Esophagus muscularis mucosa (tissue), 4 donors: ENCODE measurements at regions not wholly inside any gene's neighbourhood (a gene's known extent, or its start where the extent isn't known, plus 50 kb on each side); places are given as distances from the start of the nearest gene placed in this dataset.

Experiments used
- DNase-seq: peaks from one replicate; pipeline ENCODE4 v3.0.0-alpha.2; 2017; ENCODE audit errors: extremely low spot score
- H3K27ac ChIP-seq, 4 donors: fragments of 200-600 bp; sonication (generic); replicated peaks in 1 of 4; 1 replicate in 3 of 4; 2 replicates in 1 of 4; pipeline ENCODE4 v1.5.1; 2016 to 2019; ENCODE audit warnings: mild to moderate bottlenecking in 1 of 4
- H3K27me3 ChIP-seq, 4 donors: fragments of 200-600 bp; sonication (generic); one replicate each; pipeline versions ENCODE4 v1.5.1 to v1.6.0; 2016 to 2019
- H3K36me3 ChIP-seq, 4 donors: fragments of 200-600 bp; sonication (generic); one replicate each; pipeline ENCODE4 v1.5.1; 2016 to 2019
- H3K4me1 ChIP-seq, 4 donors: fragments of 200-600 bp; sonication (generic); one replicate each; pipeline ENCODE4 v1.5.1; 2016 to 2019
- H3K4me3 ChIP-seq, 4 donors: fragments of 200-600 bp; sonication (generic); 1 replicate in 2 of 4; 2 replicates in 2 of 4; pipeline ENCODE4 v1.5.1; 2016 to 2019; ENCODE audit warnings: mild to moderate bottlenecking in 4 of 4, moderate library complexity in 1 of 4
- H3K9me3 ChIP-seq, 4 donors: fragments of 200-600 bp; sonication (generic); 1 replicate in 3 of 4; 2 replicates in 1 of 4; pipeline ENCODE4 v1.5.1; 2016 to 2019
- EP300 ChIP-seq: sonication (generic); formaldehyde crosslinking; IDR thresholded peaks from one replicate; pipeline ENCODE4 v1.6.1; 2017; ENCODE audit warnings: antibody characterized with exemption
- POLR2A ChIP-seq: fragments of 450-650 bp; IDR thresholded peaks from one replicate; pipeline ENCODE4 v1.6.1; 2017; ENCODE audit warnings: antibody characterized with exemption, moderate library complexity, mild to moderate bottlenecking, low read depth
- POLR2AphosphoS5 ChIP-seq, 2 donors: sonication (generic); formaldehyde crosslinking; IDR thresholded peaks; one replicate each; pipeline ENCODE4 v1.6.1; 2017; ENCODE audit warnings: antibody characterized with exemption in 2 of 2
- WGBS: methylation state at CpG from one replicate; pipeline ENCODE4 v1.1.5; 2018; 5-methylcytosine and 5-hydroxymethylcytosine counted together
- intact Hi-C: fragments of 100-400 bp; cut with DNase I; formaldehyde crosslinking; loops from one replicate; pipeline ENCODE4 v1.15.1; 2023
- TF ChIP-seq, protein P1 (sequence below), 3 experiments: fragments of 200-600 bp in 2 of 3; fragments of 450-650 bp in 1 of 3; sonication (generic) in 2 of 3; IDR thresholded peaks; one replicate each; pipeline ENCODE4 v1.5.1; 2017 to 2019; ENCODE audit warnings: antibody characterized with exemption in 3 of 3, mild to moderate bottlenecking in 2 of 3, moderate library complexity in 1 of 3

DNA sequence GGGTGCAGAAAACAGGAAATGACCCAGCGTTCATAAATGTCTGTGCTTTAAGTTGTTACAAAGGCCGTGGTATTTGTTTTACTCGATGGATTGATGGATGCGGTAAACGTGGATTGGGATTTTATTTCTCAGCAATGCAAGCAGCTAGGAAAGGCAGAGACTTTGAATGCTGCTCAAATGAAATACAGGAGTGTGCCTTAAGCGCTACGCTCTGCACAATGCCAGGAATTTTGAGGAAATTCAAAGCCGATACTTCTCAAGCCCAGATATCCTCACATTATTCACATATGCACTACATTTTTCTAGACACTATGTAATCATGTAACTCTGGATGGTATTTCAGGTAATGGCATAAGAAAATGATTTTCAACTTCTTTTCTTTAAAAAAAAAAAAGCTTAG lies 514.3 kb upstream of the ADARB2 start:
- TF ChIP-seq EP300 (no peak), POLR2AphosphoS5 (IDR thresholded peaks at IDR 0.05) (no peak), POLR2A (no peak)
- TF ChIP-seq, protein P1, sequence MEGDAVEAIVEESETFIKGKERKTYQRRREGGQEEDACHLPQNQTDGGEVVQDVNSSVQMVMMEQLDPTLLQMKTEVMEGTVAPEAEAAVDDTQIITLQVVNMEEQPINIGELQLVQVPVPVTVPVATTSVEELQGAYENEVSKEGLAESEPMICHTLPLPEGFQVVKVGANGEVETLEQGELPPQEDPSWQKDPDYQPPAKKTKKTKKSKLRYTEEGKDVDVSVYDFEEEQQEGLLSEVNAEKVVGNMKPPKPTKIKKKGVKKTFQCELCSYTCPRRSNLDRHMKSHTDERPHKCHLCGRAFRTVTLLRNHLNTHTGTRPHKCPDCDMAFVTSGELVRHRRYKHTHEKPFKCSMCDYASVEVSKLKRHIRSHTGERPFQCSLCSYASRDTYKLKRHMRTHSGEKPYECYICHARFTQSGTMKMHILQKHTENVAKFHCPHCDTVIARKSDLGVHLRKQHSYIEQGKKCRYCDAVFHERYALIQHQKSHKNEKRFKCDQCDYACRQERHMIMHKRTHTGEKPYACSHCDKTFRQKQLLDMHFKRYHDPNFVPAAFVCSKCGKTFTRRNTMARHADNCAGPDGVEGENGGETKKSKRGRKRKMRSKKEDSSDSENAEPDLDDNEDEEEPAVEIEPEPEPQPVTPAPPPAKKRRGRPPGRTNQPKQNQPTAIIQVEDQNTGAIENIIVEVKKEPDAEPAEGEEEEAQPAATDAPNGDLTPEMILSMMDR (IDR thresholded peaks at IDR 0.05) = no peak
- no peak for DNase-seq
- H3K27me3 ChIP-seq = peaks cover 0 to 21% (median 0%) of the 10 kb centered on the region in 4 donors
- H3K4me3 ChIP-seq = no peak overlapping the region
- intact Hi-C loops = no loop called here
- no peaks in the 10 kb centered on the region for H3K9me3 ChIP-seq
- no peak overlapping the region for H3K27ac ChIP-seq
- H3K36me3 ChIP-seq = no peaks in the 10 kb centered on the region
- no peaks in the 10 kb centered on the region for H3K4me1 ChIP-seq
- 45% methylated on average over 8 of the region's 8 CpGs for WGBS

DNA sequence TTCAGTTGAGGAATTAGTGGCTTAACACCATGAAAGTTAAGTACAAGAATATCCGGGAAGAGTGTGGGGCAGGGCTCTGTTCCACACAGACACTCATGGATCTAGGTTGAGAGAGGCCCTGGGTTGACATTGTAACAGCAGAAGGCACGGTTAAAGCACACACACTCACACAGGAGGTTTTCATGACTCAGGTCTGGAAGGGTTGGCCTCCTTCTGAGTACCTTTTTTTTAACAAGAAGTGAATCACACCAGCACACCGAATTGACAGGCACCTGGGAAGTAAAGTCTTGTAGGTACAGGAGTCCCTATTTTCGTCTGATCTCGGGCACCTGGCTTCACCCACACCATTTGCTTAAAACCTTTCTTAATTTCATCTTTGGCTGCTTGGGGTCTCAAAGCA lies 509.4 kb upstream of the ADARB2 start:
- Histone ChIP-seq H3K36me3 (no peaks in the 10 kb centered on the region), H3K4me3 (no peak overlapping the region), H3K4me1 (no peaks in the 10 kb centered on the region), H3K9me3 (no peaks in the 10 kb centered on the region), H3K27ac (no peak overlapping the region), H3K27me3 (peaks cover 0 to 21% (median 0%) of the 10 kb centered on the region in 4 donors)
- no peak for TF ChIP-seq POLR2A
- no peak for TF ChIP-seq POLR2AphosphoS5 (IDR thresholded peaks at IDR 0.05)
- no peak for TF ChIP-seq EP300
- TF ChIP-seq, protein P1 (IDR thresholded peaks at IDR 0.05) = no peak
- no peak for DNase-seq
- WGBS = 75% methylated on average over 5 of the region's 5 CpGs
- intact Hi-C loops = no loop called here

DNA sequence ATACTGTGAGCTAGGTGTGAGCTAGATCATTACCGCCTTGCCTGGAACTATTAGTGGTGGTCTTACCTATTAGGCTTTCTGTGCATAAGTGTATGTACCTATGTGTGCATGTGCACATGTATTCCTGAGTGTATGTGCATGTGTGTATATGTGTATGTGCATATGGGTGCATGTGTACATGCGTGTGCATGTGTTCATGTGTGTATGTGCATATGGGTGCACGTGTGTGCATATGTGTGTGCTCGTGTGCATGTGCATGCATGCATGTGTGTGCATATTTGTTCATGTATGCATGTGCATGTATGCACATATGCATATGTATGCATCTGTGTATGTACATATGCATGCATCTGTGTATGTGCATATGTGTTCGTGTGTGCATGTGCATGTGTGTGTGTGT lies 508.3 kb upstream of the ADARB2 start:
- peaks cover 0 to 18% (median 0%) of the 10 kb centered on the region in 4 donors for H3K27me3 ChIP-seq
- H3K27ac ChIP-seq = no peak overlapping the region
- intact Hi-C loops = no loop called here
- TF ChIP-seq, protein P1 (IDR thresholded peaks at IDR 0.05) = no peak
- no peak for TF ChIP-seq POLR2A
- TF ChIP-seq POLR2AphosphoS5 (IDR thresholded peaks at IDR 0.05) = no peak
- TF ChIP-seq EP300 = no peak
- no peaks in the 10 kb centered on the region for H3K9me3 ChIP-seq
- WGBS = 83% methylated on average over 5 of the region's 5 CpGs
- H3K4me3 ChIP-seq = no peak overlapping the region
- H3K4me1 ChIP-seq = no peaks in the 10 kb centered on the region
- DNase-seq = no peak
- no peaks in the 10 kb centered on the region for H3K36me3 ChIP-seq

DNA sequence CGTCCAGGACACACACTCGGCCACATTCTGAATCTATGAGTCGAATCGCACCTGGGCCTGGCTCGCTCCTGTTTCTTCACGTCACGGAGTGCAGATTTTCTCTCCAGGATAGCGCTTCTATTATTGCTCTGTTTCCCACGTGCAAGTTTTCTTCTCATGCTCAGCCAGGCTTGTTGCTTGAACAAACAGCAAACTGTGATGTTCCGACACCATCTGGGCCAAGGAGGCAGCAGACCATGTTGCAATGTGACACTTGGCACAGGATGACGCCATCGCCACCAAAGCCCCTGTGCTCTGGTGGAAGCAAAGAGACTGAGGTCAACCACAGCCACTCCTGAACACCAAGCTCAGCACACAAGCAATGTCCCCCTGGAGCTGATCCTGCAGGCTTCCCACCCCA lies 507.1 kb upstream of the ADARB2 start:
- no peak overlapping the region for H3K27ac ChIP-seq
- intact Hi-C loops = no loop called here
- no peak for DNase-seq
- no peak overlapping the region for H3K4me3 ChIP-seq
- no peaks in the 10 kb centered on the region for H3K36me3 ChIP-seq
- WGBS = 85% methylated on average over 12 of the region's 12 CpGs
- H3K4me1 ChIP-seq = no peaks in the 10 kb centered on the region
- TF ChIP-seq POLR2A (no peak), POLR2AphosphoS5 (IDR thresholded peaks at IDR 0.05) (no peak), EP300 (no peak)
- TF ChIP-seq, protein P1 (IDR thresholded peaks at IDR 0.05) = no peak
- peaks cover 0 to 9% (median 0%) of the 10 kb centered on the region in 4 donors for H3K27me3 ChIP-seq
- no peaks in the 10 kb centered on the region for H3K9me3 ChIP-seq

DNA sequence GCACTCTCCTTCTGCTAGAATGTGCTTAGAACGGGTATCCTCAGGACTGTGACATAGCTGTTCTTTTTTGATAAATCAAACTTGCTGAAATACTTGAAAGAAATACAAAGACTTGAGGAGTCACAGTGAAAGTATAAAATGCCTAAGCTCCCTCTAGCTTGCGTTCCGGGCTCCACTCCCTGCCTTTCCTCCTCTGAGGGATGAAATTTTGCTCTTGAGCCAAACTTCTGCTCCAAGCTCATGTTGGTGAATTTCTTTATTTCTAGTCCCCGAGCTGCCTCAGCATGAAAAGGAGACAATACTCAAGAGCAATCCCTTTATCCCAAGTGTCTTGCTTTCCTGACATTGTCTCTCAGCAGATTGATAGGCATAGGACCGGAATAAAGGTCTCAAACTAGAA lies 499.6 kb upstream of the ADARB2 start:
- Histone ChIP-seq H3K4me1 (no peaks in the 10 kb centered on the region), H3K27ac (no peak overlapping the region), H3K36me3 (no peaks in the 10 kb centered on the region), H3K4me3 (no peak overlapping the region), H3K9me3 (no peaks in the 10 kb centered on the region), H3K27me3 (no peaks in the 10 kb centered on the region)
- no peak for TF ChIP-seq POLR2A
- TF ChIP-seq, protein P1 (IDR thresholded peaks at IDR 0.05) = no peak
- no peak for TF ChIP-seq EP300
- no peak for TF ChIP-seq POLR2AphosphoS5 (IDR thresholded peaks at IDR 0.05)
- no peak for DNase-seq
- 59% methylated on average over 5 of the region's 5 CpGs for WGBS
- intact Hi-C loops = no loop called here
